Activated gamma-delta T cell treated with Interleukin-2 at 50 U/mL for 16 hours (primary cell): ENCODE measurements at regions not wholly inside any gene's neighbourhood (a gene's known extent, or its start where the extent isn't known, plus 50 kb on each side); places are given as distances from the start of the nearest gene placed in this dataset.
A peak's percentile ranks its signal among the peaks of the same experiment; 100 is the strongest.
"Not testable (repeated sequence)": the region's sequence is repeated elsewhere in the genome, so short reads cannot be mapped to it uniquely, and the experiment has no call there.

Experiments used
- DNase-seq: peaks from one replicate; pipeline ENCODE4 v3.0.0-alpha.2; 2020

DNA sequence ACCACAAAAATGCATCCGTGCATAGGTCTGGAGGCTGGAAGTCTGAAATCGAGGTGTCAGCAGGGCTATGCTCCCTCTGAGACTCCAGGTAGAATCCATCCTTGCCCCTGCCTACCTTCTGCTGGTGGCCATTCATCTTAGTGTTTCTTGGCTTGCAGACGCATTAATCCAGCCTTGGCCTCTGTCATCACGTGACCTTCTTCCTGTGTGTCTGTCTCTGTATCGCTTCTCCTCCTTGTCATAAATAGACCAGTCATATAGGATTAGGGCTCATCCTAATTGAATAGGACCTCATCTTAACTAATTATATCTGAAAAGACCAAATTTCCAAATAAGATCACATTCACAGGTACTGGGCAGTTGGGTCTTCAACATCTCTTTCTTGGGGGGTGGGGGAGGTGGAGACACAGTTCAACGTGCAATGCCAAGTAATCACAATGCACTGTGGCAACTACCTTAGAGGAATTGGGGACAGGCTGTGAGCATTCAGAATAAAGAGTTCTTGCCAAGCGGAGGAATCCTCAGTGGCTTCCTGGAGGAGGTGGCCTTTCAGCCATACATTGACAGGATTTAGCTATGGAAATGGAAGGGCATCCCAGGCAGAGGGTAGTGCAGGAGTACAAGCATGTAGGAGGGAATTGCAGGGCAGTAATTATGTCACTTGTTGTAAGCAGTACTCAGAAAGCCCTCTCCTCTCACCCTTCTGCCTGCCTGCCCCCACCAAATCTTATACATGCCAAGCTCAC, 96.2 kb upstream of the SYT13 start:
- no peak for DNase-seq

DNA sequence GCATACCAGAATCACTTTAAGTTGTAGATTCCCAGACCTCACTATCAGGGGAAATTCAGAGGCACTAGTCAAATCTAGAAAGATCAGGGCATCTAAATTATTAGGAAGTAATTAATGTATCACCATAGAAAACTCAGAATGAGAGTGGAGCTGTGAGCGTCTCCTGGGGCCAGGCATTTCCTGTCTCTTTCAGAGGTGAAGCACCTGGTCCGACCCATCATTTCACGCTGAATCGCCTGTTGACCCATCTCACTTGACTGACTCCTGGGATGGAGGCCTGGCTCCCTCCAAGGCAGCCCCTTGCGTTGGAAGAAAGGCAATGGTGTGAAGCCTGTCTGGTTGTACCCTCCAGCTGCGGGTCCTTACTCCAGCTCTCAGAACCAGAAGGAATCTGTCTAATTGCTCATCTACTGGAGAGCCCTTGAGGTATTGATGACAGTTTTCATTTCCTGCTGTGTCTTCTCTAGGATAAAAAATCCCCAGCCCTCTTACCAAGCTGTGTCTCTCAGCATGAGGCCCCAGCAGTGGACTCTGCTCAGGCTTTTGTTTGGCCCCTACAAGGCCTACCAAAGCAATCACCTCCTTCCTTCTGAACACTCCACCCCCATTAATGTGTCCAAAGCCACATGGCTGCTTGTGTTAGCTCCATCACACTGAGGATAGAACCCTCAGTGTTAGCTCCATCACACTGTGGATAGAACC, 93.2 kb upstream of the SYT13 start:
- DNase-seq, result no peak

DNA sequence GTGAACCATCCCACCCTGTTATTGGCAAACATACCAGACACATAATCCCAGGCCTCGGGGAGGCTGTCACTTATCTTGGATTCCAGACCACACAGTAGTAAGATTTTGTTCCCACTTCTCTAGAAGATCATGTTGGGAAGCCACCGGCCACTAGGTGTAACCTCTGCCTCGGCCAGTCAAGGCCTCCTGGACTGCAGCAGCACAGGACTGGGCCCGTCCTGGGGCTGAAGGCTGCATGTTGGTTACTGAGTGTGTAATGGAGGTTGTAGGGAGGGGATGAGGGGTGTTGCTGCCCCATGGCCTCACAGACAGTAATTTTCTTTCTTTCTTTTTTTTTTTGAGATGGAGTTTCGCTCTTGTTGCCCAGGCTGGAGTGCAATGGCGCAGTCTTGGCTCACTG, 92.4 kb upstream of the SYT13 start:
- DNase-seq, result no peak

DNA sequence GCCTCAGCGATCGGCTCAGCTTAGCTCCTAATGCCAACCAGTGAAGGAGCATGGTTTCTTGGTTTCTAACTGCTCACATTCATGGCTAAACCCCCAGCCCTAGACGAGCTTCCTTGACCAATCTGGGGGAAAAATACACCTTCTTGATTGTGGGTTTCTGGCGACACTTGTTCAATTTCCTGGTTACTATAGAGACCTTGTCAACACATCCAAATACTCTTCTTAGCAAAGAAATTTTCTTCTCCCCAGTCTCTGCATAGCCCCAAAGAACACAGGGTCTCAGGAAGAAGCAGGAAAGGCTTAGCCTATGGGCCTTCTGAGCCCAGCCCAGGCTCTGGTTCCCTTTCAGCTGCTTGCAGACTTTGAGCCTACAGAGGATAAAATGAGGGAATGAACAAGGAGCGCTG, 88.5 kb upstream of the SYT13 start:
- no peak for DNase-seq

DNA sequence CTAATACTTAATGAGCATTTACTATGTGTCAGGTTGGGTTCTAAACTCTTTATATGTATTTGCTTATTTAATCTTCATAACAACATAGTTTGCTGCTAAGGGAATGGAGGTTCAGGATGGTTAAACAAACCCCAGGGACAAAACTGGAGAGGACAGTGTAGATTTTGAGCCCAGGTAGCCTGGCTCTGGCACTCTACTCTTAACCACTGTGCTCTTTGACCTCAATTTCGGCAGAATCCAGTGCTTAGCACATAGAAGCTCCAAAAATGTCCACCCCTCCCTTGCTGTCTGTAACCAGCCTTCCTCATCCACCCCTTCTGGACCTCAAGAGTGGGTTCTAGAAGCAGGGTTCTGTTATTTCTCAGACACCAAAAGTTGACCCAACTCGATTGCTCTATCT, 88.0 kb upstream of the SYT13 start:
- no peak for DNase-seq

DNA sequence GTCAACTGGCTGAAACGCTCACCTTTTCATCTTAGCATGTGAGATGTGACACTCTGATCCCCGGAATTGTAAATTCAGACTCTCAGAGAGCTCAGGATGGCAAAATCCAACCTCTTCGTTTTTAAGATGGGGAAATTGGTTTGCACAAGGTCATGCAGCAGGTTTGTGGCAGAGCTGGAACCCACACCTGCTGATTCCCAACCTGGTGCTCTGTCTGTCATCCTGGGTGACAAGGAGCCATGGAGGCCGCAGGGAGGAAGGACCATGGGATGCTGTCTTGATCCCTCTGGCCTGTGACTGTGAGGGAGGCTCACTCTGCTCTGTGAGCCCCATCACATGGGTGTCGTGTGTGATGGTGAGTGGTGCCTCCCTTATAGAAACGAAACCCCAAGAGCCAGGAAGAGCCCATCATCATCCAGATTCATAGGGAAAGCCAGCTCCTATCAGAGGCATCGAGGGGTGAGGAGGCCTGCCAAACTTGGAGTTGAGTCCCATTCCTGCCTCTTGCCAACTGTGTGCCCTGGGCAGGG, 87.4 kb upstream of the SYT13 start:
- DNase-seq, result no peak

DNA sequence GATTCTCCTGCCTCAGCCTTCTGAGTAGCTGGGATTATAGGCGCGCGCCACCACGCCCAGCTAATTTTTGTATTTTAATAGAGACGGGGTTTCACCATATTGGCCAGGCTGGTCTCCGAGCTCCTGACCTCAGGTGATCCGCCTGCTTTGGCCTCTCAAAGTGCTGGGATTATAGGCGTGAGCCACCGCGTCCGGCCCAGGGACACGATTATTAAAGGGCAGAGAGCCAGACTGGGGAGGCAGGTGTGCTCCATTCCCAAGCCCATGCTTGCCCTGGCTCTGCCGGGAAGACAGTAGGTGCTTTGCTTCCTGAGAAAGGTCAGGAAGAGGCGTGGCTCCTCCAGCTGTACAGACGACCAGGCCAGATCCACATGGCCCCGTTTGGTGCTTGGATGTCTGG, 86.3 kb upstream of the SYT13 start:
- not testable (repeated sequence) for DNase-seq

DNA sequence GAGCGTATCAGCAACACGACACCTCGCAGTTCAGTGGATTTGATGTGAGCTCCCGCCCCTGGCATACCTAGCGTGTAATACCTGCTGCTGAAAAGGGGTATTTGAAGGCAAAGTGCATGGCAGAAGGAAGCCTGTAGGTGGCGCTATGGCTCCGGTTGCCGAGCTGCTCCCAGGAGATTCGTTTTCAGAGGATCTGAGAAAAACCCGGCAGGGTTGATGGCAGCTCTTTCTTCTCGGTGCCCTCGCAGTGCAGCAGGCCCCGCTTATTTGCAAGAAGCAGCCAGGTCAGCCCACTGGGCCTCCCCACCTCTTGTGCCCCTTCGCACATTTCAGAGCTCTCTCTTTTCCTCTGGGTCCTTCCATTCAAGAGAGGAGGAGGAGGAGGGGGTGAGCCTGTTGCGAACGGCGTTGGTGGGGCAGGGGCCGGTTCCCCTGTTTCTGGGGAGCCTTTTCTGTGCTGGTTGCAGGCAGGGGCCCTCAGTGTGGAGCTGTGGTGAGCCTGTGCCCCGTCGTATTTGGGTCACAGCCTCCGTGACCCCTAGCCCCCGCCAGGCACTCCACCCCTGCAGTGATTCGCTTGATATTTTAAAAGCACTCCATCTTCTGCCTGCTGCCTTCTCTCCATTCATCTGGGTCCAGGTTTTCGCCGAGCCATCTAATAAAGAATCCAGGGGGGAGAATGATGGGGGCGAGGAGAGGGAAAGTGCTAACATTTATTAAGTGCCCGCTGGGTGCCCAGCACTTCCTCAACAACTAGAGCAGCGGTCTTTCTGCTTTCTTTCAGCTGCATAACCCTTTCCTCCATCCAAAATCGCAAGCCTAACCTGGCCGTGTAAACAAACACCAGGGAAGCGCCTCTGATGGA, 85.3 kb upstream of the SYT13 start:
- DNase-seq, result peak; percentile 53

DNA sequence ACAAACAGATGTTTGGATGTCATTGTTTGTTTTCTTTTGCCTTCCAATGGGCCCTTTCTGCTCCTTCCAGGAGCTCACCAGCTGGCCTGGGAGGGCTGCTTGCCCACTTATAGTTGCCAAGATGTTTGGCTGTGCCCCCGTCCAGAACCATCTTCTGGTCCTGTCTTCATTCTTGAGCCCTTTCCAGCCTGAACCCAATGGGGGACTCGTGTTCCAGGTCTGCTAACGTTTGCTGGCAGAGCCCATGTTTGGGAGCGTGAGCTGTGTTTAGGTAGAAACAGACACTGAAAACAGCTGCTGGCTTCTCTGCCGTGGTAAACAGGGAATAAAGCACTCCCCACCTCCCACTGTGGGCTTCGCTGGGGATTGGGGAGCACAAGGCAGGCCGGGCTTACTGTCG, 83.2 kb upstream of the SYT13 start:
- no peak for DNase-seq

DNA sequence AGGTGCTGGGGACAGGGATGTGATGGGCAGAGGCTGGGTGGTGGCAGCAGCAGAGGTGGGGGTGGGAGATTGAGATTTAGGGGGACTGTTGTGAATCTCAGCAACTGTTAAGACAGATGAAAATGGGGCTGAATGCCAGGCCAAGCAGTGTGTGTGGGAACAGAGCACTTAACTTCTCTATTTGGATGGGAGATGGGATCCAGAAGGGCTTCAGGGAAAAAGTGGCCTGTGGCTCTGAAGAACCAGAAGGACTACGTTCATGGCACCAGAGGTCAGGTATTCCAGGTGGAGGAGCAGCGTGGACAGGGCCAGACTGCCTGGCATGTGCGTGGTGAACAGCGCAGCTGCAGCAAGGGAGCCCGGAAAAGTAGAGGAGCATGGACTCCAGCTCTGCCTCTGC, 82.6 kb upstream of the SYT13 start:
- DNase-seq, result no peak

DNA sequence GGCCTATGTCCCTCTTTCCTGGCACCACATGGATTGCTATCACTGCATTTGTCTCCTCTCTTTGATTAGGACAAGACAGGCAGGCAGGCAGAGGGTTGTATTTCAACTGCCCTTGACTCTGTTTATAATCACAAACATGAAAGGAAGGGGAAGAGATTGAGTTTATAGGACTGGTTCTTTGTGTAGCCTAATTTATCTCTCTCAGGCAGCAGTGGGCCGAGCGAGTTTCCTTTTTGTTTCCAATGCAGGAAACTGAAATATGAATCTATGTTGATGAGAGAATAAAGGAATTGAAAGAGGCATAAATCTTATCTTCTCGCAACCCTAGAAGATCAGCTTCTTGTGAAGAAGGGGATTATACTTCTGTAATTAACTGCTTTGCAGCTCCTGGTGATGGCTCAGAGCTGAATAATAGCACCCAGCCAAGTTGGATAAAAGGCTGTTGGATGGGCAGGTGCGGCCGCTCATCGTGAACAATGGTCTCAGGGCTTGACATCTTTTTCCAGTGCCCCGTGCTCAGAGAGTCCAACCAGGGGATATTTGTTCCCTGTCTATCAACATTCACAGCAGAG, 80.6 kb upstream of the SYT13 start:
- DNase-seq, result no peak

DNA sequence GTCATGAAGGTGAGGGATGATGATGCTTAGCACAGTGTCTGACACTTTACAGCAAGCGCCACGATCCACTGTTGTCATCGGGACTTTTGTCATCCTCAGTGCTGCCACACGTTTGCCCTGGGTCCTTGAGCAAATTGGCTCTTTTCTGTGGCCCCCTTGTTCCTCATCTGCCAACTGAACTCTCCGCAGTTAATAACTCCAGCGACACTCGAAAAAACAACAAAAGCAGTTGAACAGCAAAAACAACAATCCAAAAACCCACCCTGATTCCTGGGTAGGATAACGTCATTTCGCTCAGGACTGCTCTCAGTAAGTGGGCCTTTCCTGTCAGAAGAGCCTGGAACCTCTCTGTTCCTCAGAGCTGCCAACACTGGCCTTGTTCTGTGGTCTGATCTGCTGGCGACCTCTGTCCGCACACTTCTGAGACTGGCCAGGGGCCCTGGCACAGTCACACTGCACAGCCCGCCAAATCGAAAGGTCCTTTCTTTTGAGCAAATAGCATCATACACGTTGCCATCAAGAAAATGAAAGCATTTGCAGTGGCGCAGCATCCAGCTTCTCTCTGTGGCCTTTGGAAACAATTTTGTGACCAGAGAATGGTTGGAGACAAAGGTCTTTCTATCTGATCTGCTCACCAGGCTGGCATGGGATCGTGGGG, 79.9 kb upstream of the SYT13 start:
- no peak for DNase-seq

DNA sequence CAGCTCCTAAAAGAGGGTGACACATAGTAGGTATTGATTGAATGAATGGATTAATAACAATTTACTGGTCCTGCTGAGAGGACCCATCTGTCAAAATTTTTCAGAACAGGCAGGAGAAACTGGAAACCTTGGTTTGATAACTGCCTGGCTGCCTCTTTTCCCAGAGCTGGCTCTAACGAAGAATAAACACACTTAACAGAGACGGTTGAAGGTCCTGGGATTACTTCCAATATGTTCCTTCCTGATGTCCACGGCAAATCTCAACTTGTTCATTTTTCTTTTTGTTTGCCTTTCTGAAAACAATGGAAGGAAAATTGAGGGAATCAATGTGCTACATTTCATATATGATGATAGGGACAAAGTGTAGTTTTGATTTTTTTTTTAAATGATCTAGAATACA, 76.5 kb upstream of the SYT13 start:
- no peak for DNase-seq

DNA sequence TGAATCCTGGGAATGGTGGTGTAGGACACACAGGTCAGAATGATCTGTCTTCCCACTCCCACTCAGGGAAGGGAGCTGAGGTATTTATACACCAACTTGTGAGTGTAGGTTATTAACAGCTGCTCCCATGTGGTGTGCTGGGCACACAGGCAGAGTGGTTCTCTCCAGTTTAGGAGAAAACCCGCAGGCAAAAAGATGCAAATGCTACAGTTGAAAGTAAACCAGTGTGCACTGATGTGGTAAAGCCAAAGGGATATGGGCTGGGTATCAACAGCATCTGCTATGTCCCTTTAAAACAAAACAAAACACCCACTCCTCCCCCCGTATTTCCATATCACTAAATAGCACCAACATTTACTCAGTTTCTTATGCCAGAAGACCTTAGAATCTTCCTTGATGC, 75.4 kb upstream of the SYT13 start:
- DNase-seq, result no peak

DNA sequence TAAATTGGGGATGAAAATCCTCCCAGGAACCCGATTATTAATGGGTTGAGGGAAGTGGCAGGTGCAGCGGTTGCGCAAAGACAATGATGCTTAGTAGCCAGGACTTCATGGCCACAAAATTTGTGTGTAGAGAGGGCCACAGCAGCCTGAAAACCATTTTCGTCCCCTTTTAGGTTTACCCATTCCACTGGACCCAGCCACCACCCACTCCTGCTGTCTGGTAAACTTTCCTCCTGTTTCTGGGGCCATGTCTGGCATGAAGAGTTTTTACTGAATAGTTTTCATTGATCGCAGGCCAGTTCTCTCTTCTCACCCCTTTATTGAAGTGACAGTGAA, 69.5 kb upstream of the SYT13 start:
- no peak for DNase-seq

DNA sequence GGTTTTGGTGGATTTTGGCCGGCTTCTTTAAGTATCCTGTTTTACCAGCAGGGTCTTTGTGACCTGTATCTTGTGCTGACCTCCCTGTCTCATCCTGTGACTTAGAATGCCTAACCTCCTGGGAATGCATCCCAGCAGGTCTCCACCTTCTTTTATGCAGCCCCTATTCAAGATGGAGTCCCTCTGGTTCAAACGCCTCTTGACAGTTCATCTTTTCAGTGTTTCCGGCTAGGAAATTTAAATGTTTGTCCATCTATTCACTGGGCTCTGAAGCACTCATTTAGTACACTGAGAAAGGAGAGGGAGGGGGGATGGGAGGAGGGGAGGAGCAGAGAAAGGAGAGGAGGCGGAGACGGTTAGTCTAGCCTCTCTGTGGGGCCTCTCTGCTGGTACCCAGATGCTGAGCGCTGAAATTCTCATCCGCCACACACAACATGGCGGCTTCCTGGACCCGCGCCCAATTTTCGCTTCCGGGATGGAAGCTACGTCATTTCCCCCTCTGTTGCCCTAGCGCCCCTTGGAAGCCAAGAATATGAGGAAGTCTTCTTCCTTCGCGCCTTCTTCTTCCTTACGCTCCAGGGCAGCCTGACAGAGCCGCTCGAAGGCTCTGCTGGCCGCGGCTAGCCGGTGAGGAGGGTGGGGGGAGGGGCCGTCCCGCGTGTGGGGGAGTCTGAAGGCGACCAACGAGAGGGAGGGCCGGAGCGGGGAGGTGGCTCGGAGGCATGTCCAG, 69.0 kb upstream of the SYT13 start:
- peak; percentile 86 for DNase-seq

DNA sequence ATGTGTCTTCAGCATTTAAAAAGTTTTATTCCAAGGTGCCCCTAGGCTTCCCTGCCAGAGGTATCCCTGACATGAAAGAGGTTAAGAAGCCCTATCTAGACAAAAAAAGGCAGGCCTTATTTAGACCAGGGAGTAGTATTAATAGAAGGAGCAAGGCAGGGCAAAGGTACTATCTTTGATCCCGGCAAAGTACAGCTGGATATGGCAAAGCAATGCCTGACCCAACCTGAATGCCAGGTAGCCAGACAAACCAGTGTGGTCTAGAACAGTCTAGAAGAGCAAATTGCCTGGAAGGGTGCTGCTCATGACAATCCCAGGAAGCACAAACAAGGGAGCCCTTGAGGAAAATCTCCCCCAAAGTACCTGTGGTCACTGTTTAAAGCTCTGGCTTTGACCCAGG, 62.6 kb upstream of the SYT13 start:
- no peak for DNase-seq

DNA sequence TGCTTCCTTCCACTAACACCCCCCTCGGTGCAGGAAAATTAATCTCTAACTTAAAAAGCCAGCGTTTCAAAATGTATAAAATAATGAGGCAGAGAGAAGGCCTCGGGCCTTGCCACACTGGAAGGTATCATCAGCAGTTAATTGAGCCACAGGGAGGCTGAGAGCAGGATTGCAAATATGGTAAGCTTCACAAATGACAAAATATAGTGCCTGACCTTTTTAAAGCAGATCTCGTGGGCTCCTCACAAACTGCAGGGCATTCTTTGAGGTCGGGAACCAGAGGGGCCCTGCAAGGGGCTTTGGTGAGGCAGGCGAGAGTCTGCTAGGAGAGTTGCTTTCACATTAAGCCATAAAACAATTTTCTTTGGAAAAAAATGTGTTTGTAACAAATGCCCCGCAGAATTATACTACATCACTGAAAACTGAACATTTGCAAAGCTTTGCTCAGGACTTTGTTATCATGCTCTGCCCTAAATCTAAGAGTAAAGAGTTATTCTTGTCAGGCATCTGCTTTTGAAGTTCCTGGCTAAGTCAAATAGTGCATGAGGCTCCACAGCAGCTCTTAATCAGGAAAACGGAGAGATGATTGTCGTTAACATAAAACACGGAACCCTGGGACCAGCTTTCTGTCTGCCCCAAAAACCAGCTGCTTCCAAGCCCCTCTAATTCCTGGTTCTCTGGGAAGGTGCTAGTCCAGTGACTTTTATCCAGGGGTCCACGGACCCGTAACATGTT, 61.4 kb upstream of the SYT13 start:
- no peak for DNase-seq

DNA sequence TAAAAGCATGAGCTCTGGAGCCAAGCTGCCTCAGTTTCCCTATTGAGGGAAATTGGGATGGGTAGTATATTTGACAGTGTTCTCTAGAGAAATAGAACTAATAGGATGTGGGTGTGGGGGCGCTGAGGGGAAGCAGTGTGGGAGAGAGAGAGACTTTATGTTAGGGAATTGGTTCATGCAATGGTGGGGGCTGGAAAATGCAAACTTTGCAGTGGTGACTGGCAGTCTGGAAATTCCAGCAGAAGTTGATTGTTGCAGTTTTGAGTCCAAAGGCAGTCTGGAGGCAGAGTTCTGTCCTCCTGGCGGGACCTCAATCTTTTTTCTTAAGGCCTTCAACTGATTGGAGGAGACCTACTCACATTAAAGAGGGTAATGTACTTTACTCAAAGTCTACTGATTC, 59.4 kb upstream of the SYT13 start:
- DNase-seq, result no peak

DNA sequence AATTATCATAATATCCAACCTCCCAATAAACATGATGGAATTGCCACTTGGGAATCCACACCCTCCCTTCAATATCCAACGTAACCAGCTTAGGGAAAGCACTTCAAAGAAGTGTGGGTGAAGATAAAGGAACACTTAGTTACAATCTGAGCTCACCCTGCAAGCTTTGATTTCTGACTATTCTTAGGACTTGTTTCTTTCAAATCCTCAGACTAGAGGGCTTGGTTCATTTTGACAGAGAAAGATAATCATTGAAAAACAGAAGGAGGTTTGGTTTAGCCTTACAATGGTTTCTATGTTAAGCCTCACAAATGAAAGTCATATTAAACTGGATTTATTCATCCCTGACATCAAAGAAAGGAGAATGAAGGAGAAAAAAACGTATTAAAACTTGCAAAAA, 57.9 kb upstream of the SYT13 start:
- DNase-seq, result no peak

DNA sequence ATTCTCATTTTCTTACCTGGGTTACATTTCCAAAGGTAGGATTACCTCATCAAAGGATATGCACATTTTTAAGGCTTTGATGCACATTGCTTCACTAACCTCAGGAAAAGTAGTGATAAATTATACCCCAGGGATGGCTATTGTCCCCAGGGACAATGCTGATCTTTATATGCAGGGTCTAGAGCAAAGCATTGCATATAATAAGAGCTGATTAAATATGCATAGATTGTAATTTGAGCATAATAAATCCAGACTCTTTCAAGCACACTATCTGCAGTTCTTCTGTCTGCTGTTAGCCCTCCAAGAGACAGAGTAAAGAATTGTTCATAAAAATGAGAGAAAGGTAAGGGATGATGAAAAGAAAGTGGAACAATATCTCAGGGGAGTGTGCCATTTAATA, 57.3 kb upstream of the SYT13 start:
- no peak for DNase-seq
